ENCODE measurements at regions not wholly inside any gene's neighbourhood (a gene's known extent, or its start where the extent isn't known, plus 50 kb on each side); places are given as distances from the start of the nearest gene placed in this dataset.

DNA sequence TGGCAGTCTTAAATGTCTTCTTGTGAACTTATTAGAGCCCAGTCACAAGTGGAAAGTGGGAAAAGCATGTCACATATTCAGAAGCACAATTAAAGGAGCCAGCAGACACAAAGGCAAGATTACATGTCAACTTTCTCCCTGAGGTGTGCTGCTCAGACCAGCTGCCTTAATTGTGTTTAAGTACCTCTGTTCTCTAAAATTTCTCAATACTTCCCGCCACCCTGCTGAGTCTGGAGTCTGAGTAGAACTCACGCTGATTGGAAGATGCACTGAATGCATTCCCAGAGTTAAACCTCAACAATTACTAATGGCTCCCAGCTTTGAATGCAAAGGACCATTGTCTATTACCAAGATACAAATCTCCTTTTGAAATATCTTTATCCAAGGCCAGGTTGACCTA is 166.4 kb upstream of the COBL start:
- no peak overlapping the region for H4K91ac ChIP-seq (ENCODE audit: low read length)
- H3K27ac ChIP-seq (ENCODE audit: low read length, poor library complexity, severe bottlenecking), result no peak overlapping the region
- H3K4ac ChIP-seq (ENCODE audit: low read depth in 1 of 2, low read length in 2 of 2), result no peak overlapping the region
- H2BK15ac ChIP-seq (ENCODE audit: low read depth, poor library complexity, severe bottlenecking), result no peak overlapping the region
- no peak overlapping the region for H3K14ac ChIP-seq (ENCODE audit: low read length in 2 of 2)
- no peak overlapping the region for H3K4me3 ChIP-seq (ENCODE audit: insufficient read depth in 1 of 2, low read depth in 1 of 2, low read length in 2 of 2)
- H3K18ac ChIP-seq (ENCODE audit: low read depth in 1 of 2, low read length in 2 of 2), result no peak overlapping the region
- no peak overlapping the region for H3K23ac ChIP-seq (ENCODE audit: low read length in 2 of 2)
- no peak overlapping the region for H3K4me2 ChIP-seq (ENCODE audit: low read length, poor library complexity, severe bottlenecking)
- no peaks in the 10 kb centered on the region for H3K27me3 ChIP-seq (ENCODE audit: control insufficient read depth in 1 of 2, insufficient read depth in 1 of 2, low read length in 2 of 2)
- no peak overlapping the region for H2BK120ac ChIP-seq (ENCODE audit: low read depth, low read length)
- no peaks in the 10 kb centered on the region for H3K79me1 ChIP-seq (replicated peaks; ENCODE audit: low read length, poor library complexity, severe bottlenecking)
- no peak overlapping the region for H4K8ac ChIP-seq (ENCODE audit: low read length)
- no peak overlapping the region for H3K9ac ChIP-seq (ENCODE audit: low read length)
- no peak overlapping the region for H2AK5ac ChIP-seq (ENCODE audit: low read length, severe bottlenecking)
- H3K9me3 ChIP-seq (ENCODE audit: control insufficient read depth, low read length), result no peaks in the 10 kb centered on the region
- H3K36me3 ChIP-seq (ENCODE audit: control insufficient read depth in 1 of 2, insufficient read depth in 2 of 2, low read depth in 1 of 2, low read length in 2 of 2), result no peaks in the 10 kb centered on the region
- H2AFZ ChIP-seq (ENCODE audit: low read depth, low read length), result no peak overlapping the region
- no peak overlapping the region for H2BK12ac ChIP-seq (ENCODE audit: low read length in 2 of 2)
- no peak overlapping the region for H2BK5ac ChIP-seq (ENCODE audit: low read depth, low read length, poor library complexity, severe bottlenecking)
- WGBS, result 92% methylated on average over 2 of the region's 2 CpGs
- no peak for DNase-seq
- no peaks in the 10 kb centered on the region for H3K4me1 ChIP-seq (ENCODE audit: control insufficient read depth, insufficient read depth, low read depth, low read length)

DNA sequence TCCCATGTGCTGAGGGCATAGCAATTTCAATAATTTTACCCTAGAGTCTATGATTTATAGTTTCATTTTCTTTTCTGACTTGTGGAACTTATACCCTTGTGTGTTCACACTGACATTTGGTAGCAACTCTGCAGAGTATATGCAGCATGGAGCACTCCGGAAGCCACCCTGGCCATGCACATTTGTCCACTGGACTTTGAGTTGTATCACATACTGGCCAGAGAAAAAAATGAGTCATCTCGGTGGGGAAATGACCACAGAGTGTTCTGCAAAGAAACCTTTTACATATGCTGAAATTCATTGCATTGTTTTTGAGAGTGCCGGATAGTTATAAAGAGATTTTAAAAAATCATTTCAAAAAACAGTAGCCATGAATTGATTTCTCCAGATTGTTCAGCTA is 164.8 kb upstream of the COBL start:
- H3K18ac ChIP-seq (ENCODE audit: low read depth in 1 of 2, low read length in 2 of 2), result no peak overlapping the region
- no peak overlapping the region for H2BK15ac ChIP-seq (ENCODE audit: low read depth, poor library complexity, severe bottlenecking)
- no peaks in the 10 kb centered on the region for H3K4me1 ChIP-seq (ENCODE audit: control insufficient read depth, insufficient read depth, low read depth, low read length)
- no peak overlapping the region for H2BK120ac ChIP-seq (ENCODE audit: low read depth, low read length)
- H3K14ac ChIP-seq (ENCODE audit: low read length in 2 of 2), result no peak overlapping the region
- H3K4me2 ChIP-seq (ENCODE audit: low read length, poor library complexity, severe bottlenecking), result no peak overlapping the region
- no peak overlapping the region for H3K9ac ChIP-seq (ENCODE audit: low read length)
- no peak overlapping the region for H3K27ac ChIP-seq (ENCODE audit: low read length, poor library complexity, severe bottlenecking)
- H3K23ac ChIP-seq (ENCODE audit: low read length in 2 of 2), result no peak overlapping the region
- no peak overlapping the region for H3K4me3 ChIP-seq (ENCODE audit: insufficient read depth in 1 of 2, low read depth in 1 of 2, low read length in 2 of 2)
- H3K4ac ChIP-seq (ENCODE audit: low read depth in 1 of 2, low read length in 2 of 2), result no peak overlapping the region
- 88% methylated on average over 1 of the region's 3 CpGs for WGBS
- DNase-seq, result no peak
- H2BK5ac ChIP-seq (ENCODE audit: low read depth, low read length, poor library complexity, severe bottlenecking), result no peak overlapping the region
- no peak overlapping the region for H2AK5ac ChIP-seq (ENCODE audit: low read length, severe bottlenecking)
- H4K8ac ChIP-seq (ENCODE audit: low read length), result no peak overlapping the region
- no peaks in the 10 kb centered on the region for H3K36me3 ChIP-seq (ENCODE audit: control insufficient read depth in 1 of 2, insufficient read depth in 2 of 2, low read depth in 1 of 2, low read length in 2 of 2)
- H3K9me3 ChIP-seq (ENCODE audit: control insufficient read depth, low read length), result no peaks in the 10 kb centered on the region
- H2AFZ ChIP-seq (ENCODE audit: low read depth, low read length), result no peak overlapping the region
- no peak overlapping the region for H4K91ac ChIP-seq (ENCODE audit: low read length)
- no peaks in the 10 kb centered on the region for H3K27me3 ChIP-seq (ENCODE audit: control insufficient read depth in 1 of 2, insufficient read depth in 1 of 2, low read length in 2 of 2)
- H2BK12ac ChIP-seq (ENCODE audit: low read length in 2 of 2), result no peak overlapping the region
- H3K79me1 ChIP-seq (replicated peaks; ENCODE audit: low read length, poor library complexity, severe bottlenecking), result no peaks in the 10 kb centered on the region

DNA sequence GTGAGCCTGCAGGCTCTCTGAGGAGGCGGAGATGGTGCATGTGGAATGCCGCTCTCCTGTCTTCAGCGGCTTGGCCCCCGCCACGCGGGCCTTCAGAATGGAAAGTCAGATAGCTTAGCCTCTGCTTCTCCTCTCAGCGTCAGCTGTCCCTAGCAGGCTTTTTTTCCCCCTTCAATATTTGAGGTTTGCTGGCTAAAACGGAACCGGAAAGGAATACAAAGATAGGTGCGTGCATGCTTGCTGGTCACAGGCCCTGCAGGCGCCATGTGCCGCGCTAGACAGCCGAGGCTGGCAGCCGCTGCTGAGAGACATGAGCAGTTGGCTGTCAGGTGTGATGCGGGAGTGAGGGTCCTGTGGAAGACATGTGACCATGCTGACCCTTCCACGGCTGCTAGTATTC is 161.2 kb upstream of the COBL start:
- Histone ChIP-seq H2BK15ac (ENCODE audit: low read depth, poor library complexity, severe bottlenecking) (no peak overlapping the region), H3K36me3 (ENCODE audit: control insufficient read depth in 1 of 2, insufficient read depth in 2 of 2, low read depth in 1 of 2, low read length in 2 of 2) (no peaks in the 10 kb centered on the region), H4K91ac (ENCODE audit: low read length) (no peak overlapping the region), H3K27ac (ENCODE audit: low read length, poor library complexity, severe bottlenecking) (no peak overlapping the region), H2AFZ (ENCODE audit: low read depth, low read length) (no peak overlapping the region), H3K27me3 (ENCODE audit: control insufficient read depth in 1 of 2, insufficient read depth in 1 of 2, low read length in 2 of 2) (no peaks in the 10 kb centered on the region), H2BK12ac (ENCODE audit: low read length in 2 of 2) (no peak overlapping the region), H3K4me3 (ENCODE audit: insufficient read depth in 1 of 2, low read depth in 1 of 2, low read length in 2 of 2) (no peak overlapping the region), H3K4ac (ENCODE audit: low read depth in 1 of 2, low read length in 2 of 2) (no peak overlapping the region), H2BK120ac (ENCODE audit: low read depth, low read length) (no peak overlapping the region), H3K4me2 (ENCODE audit: low read length, poor library complexity, severe bottlenecking) (no peak overlapping the region), H3K79me1 (replicated peaks; ENCODE audit: low read length, poor library complexity, severe bottlenecking) (no peaks in the 10 kb centered on the region), H3K23ac (ENCODE audit: low read length in 2 of 2) (no peak overlapping the region), H4K8ac (ENCODE audit: low read length) (no peak overlapping the region), H3K14ac (ENCODE audit: low read length in 2 of 2) (no peak overlapping the region), H3K9ac (ENCODE audit: low read length) (no peak overlapping the region), H3K18ac (ENCODE audit: low read depth in 1 of 2, low read length in 2 of 2) (no peak overlapping the region), H3K9me3 (ENCODE audit: control insufficient read depth, low read length) (no peaks in the 10 kb centered on the region), H3K4me1 (ENCODE audit: control insufficient read depth, insufficient read depth, low read depth, low read length) (no peaks in the 10 kb centered on the region), H2BK5ac (ENCODE audit: low read depth, low read length, poor library complexity, severe bottlenecking) (no peak overlapping the region), H2AK5ac (ENCODE audit: low read length, severe bottlenecking) (no peak overlapping the region)
- no peak for DNase-seq
- WGBS, result 95% methylated on average over 17 of the region's 17 CpGs

DNA sequence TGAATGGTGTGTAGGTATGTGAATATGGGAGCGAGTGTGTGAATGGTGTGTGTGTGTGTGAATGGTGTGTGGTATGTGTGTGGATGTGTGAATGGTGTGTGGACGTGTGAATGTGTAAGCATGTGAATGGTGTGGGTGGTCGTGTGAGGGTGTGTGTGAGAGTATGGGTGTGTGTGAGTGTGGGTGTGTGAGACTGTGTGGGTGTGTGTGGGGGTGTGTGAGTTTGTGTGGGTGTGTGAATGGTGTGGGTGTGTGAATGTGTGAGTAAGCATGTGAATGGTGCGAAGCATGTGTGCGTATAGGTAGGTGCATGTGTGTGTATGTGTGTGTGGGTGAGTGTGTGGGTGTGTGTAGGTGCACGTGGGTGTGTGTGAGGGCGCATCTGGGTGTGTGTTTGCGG is 160.7 kb upstream of the COBL start:
- H3K14ac ChIP-seq (ENCODE audit: low read length in 2 of 2), result no peak overlapping the region
- H2BK15ac ChIP-seq (ENCODE audit: low read depth, poor library complexity, severe bottlenecking), result no peak overlapping the region
- no peak overlapping the region for H4K8ac ChIP-seq (ENCODE audit: low read length)
- no peak overlapping the region for H2BK12ac ChIP-seq (ENCODE audit: low read length in 2 of 2)
- peak overlapping the region; percentile 14 for H4K91ac ChIP-seq (ENCODE audit: low read length)
- no peak overlapping the region for H3K4ac ChIP-seq (ENCODE audit: low read depth in 1 of 2, low read length in 2 of 2)
- H3K4me2 ChIP-seq (ENCODE audit: low read length, poor library complexity, severe bottlenecking), result no peak overlapping the region
- no peaks in the 10 kb centered on the region for H3K79me1 ChIP-seq (replicated peaks; ENCODE audit: low read length, poor library complexity, severe bottlenecking)
- H3K27ac ChIP-seq (ENCODE audit: low read length, poor library complexity, severe bottlenecking), result no peak overlapping the region
- H3K23ac ChIP-seq (ENCODE audit: low read length in 2 of 2), result no peak overlapping the region
- H3K4me1 ChIP-seq (ENCODE audit: control insufficient read depth, insufficient read depth, low read depth, low read length), result no peaks in the 10 kb centered on the region
- H2BK5ac ChIP-seq (ENCODE audit: low read depth, low read length, poor library complexity, severe bottlenecking), result no peak overlapping the region
- no peaks in the 10 kb centered on the region for H3K36me3 ChIP-seq (ENCODE audit: control insufficient read depth in 1 of 2, insufficient read depth in 2 of 2, low read depth in 1 of 2, low read length in 2 of 2)
- WGBS, result 89% methylated on average over 8 of the region's 8 CpGs
- H3K27me3 ChIP-seq (ENCODE audit: control insufficient read depth in 1 of 2, insufficient read depth in 1 of 2, low read length in 2 of 2), result no peaks in the 10 kb centered on the region
- no peak overlapping the region for H2AFZ ChIP-seq (ENCODE audit: low read depth, low read length)
- H3K9ac ChIP-seq (ENCODE audit: low read length), result no peak overlapping the region
- DNase-seq, result no peak
- H3K4me3 ChIP-seq (ENCODE audit: insufficient read depth in 1 of 2, low read depth in 1 of 2, low read length in 2 of 2), result no peak overlapping the region
- no peak overlapping the region for H3K18ac ChIP-seq (ENCODE audit: low read depth in 1 of 2, low read length in 2 of 2)
- no peak overlapping the region for H2BK120ac ChIP-seq (ENCODE audit: low read depth, low read length)
- H2AK5ac ChIP-seq (ENCODE audit: low read length, severe bottlenecking), result no peak overlapping the region
- H3K9me3 ChIP-seq (ENCODE audit: control insufficient read depth, low read length), result no peaks in the 10 kb centered on the region

Measured in mesenchymal stem cell (in vitro differentiated cells and primary cell).